ENCODE measurements at regions not wholly inside any gene's neighbourhood (a gene's known extent, or its start where the extent isn't known, plus 50 kb on each side); places are given as distances from the start of the nearest gene placed in this dataset.

- Histone ChIP-seq H3K36me3 (ENCODE audit: insufficient read depth) (no peaks in the 10 kb centered on the region), H3K9ac (no peak overlapping the region), H3K4me3 (IDR thresholded peaks at IDR 0.05; ENCODE audit: insufficient read depth, low read depth, low read length) (no peak overlapping the region), H3K79me2 (ENCODE audit: insufficient read depth, low read depth) (no peaks in the 10 kb centered on the region), H3K4me1 (ENCODE audit: low read depth, poor library complexity, severe bottlenecking) (no peaks in the 10 kb centered on the region), H3K27ac (no peak overlapping the region), H3K27me3 (ENCODE audit: insufficient read depth, low read depth) (no peaks in the 10 kb centered on the region), H3K4me2 (no peak overlapping the region), H2AFZ (ENCODE audit: low read depth) (no peak overlapping the region), H4K20me1 (ENCODE audit: insufficient read depth) (no peaks in the 10 kb centered on the region)
- TF ChIP-seq CTCF (conservative IDR thresholded peaks at IDR 0.05; ENCODE audit: low read depth, low read length): no peak
Measured at GRCh38 chr10:53430127-53430891, 657.7 kb upstream of the MBL2 start.

GRCh38 chr10:53422223-53422888, 649.8 kb upstream of the MBL2 start:
- Histone ChIP-seq H4K20me1 (ENCODE audit: insufficient read depth) (no peaks in the 10 kb centered on the region), H3K4me1 (ENCODE audit: low read depth, poor library complexity, severe bottlenecking) (no peaks in the 10 kb centered on the region), H2AFZ (ENCODE audit: low read depth) (no peak overlapping the region), H3K79me2 (ENCODE audit: insufficient read depth, low read depth) (no peaks in the 10 kb centered on the region), H3K4me2 (no peak overlapping the region), H3K27ac (no peak overlapping the region), H3K9ac (no peak overlapping the region), H3K4me3 (IDR thresholded peaks at IDR 0.05; ENCODE audit: insufficient read depth, low read depth, low read length) (no peak overlapping the region), H3K36me3 (ENCODE audit: insufficient read depth) (no peaks in the 10 kb centered on the region), H3K27me3 (ENCODE audit: insufficient read depth, low read depth) (no peaks in the 10 kb centered on the region)
- no peak for TF ChIP-seq CTCF (conservative IDR thresholded peaks at IDR 0.05; ENCODE audit: low read depth, low read length)

DNA sequence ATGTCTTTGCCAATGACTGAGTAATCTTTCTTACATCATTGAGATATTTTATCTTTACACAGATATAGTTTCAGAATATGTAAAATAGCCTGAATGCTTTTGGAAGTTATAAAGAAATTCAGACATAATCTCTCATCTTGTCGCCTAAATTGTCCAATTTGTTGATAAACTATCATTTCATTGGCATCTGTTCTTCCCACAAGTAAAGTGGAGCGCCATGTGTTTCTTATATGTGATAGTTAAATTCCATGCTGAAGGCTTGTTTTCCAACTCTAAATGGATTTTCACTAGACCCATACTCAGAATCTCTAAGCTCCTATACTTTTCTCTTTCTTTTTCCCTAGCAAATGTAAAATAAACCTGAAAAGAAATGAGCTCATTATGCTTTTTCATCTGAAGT, 640.1 kb upstream of the MBL2 start:
- Histone ChIP-seq H2AFZ (ENCODE audit: low read depth) (no peak overlapping the region), H3K4me2 (no peak overlapping the region), H4K20me1 (ENCODE audit: insufficient read depth) (no peaks in the 10 kb centered on the region), H3K4me1 (ENCODE audit: low read depth, poor library complexity, severe bottlenecking) (no peaks in the 10 kb centered on the region), H3K36me3 (ENCODE audit: insufficient read depth) (no peaks in the 10 kb centered on the region), H3K27me3 (ENCODE audit: insufficient read depth, low read depth) (no peaks in the 10 kb centered on the region), H3K79me2 (ENCODE audit: insufficient read depth, low read depth) (no peaks in the 10 kb centered on the region), H3K27ac (no peak overlapping the region), H3K4me3 (IDR thresholded peaks at IDR 0.05; ENCODE audit: insufficient read depth, low read depth, low read length) (no peak overlapping the region), H3K9ac (no peak overlapping the region)
- TF ChIP-seq CTCF (conservative IDR thresholded peaks at IDR 0.05; ENCODE audit: low read depth, low read length): no peak

DNA sequence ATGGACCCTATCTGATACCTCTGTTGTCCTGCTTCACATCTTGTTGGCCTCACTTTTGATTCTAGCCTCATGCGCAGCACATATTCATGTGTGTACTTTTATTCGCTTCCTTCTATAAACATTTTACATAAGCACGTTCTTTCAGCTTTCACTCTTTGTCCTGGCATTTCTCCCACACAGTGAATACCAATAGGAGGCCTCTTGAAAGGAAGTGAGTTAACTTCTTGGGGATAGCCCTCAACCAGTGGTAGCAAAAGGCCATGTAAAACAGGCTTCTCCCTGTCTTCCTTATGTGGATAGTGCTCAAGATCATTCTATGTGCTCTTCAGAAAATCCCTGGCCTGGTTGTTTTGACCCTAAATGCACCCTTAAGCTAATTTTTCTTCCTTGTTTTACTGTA, 633.9 kb upstream of the MBL2 start:
- H4K20me1 ChIP-seq (ENCODE audit: insufficient read depth): no peaks in the 10 kb centered on the region
- H3K4me2 ChIP-seq: no peak overlapping the region
- H3K9ac ChIP-seq: no peak overlapping the region
- no peak overlapping the region for H3K27ac ChIP-seq
- no peaks in the 10 kb centered on the region for H3K27me3 ChIP-seq (ENCODE audit: insufficient read depth, low read depth)
- H3K4me1 ChIP-seq (ENCODE audit: low read depth, poor library complexity, severe bottlenecking): no peaks in the 10 kb centered on the region
- H3K79me2 ChIP-seq (ENCODE audit: insufficient read depth, low read depth): no peaks in the 10 kb centered on the region
- TF ChIP-seq CTCF (conservative IDR thresholded peaks at IDR 0.05; ENCODE audit: low read depth, low read length): no peak
- no peak overlapping the region for H2AFZ ChIP-seq (ENCODE audit: low read depth)
- no peaks in the 10 kb centered on the region for H3K36me3 ChIP-seq (ENCODE audit: insufficient read depth)
- H3K4me3 ChIP-seq (IDR thresholded peaks at IDR 0.05; ENCODE audit: insufficient read depth, low read depth, low read length): no peak overlapping the region

Data from KMS-11 (cell line).